Tibial nerve (tissue), 4 donors: ENCODE measurements at regions not wholly inside any gene's neighbourhood (a gene's known extent, or its start where the extent isn't known, plus 50 kb on each side); places are given as distances from the start of the nearest gene placed in this dataset.

Experiments
- DNase-seq, 2 donors: peaks; one replicate each; pipeline ENCODE4 v3.0.0-alpha.2; 2019; ENCODE audit warnings: low spot score in 2 of 2
- H3K27ac ChIP-seq, 4 donors: fragments of 200-600 bp; sonication (generic) in 3 of 4; one replicate each; pipeline ENCODE4 v1.5.1; 2017 to 2019; ENCODE audit warnings: mild to moderate bottlenecking in 1 of 4
- H3K27me3 ChIP-seq, 2 donors: fragments of 200-600 bp; sonication (generic) in 1 of 2; one replicate each; pipeline versions ENCODE4 v1.5.1 to v1.6.0; 2017 to 2019
- H3K36me3 ChIP-seq, 3 donors: fragments of 200-600 bp; sonication (generic); one replicate each; pipeline ENCODE4 v1.5.1; 2018 to 2019
- H3K4me1 ChIP-seq, 4 donors: fragments of 200-600 bp; sonication (generic) in 3 of 4; one replicate each; pipeline ENCODE4 v1.5.1; 2017 to 2019
- H3K4me3 ChIP-seq, 4 donors: fragments of 200-600 bp; sonication (generic) in 3 of 4; one replicate each; pipeline ENCODE4 v1.5.1; 2017 to 2019; ENCODE audit warnings: mild to moderate bottlenecking in 1 of 4, moderate library complexity in 1 of 4
- H3K9me3 ChIP-seq, 4 donors: fragments of 200-600 bp; sonication (generic) in 3 of 4; one replicate each; pipeline ENCODE4 v1.5.1; 2017 to 2019
- EP300 ChIP-seq, 2 donors: sonication (generic); formaldehyde crosslinking; IDR thresholded peaks; one replicate each; pipeline ENCODE4 v1.6.1; 2017; ENCODE audit warnings: antibody characterized with exemption in 2 of 2, mild to moderate bottlenecking in 1 of 2
- POLR2A ChIP-seq, 2 donors: fragments of 450-650 bp; IDR thresholded peaks; one replicate each; pipeline ENCODE4 v1.6.1; 2017; ENCODE audit warnings: antibody characterized with exemption in 2 of 2, mild to moderate bottlenecking in 2 of 2, moderate library complexity in 2 of 2
- WGBS, 2 donors: methylation state at CpG; one replicate each; pipeline ENCODE4 v1.1.5; 2018; 5-methylcytosine and 5-hydroxymethylcytosine counted together
- TF ChIP-seq, protein P1 (sequence below), 5 experiments: fragments of 200-600 bp in 3 of 5; fragments of 450-650 bp in 2 of 5; sonication (generic) in 3 of 5; IDR thresholded peaks; one replicate each; pipeline ENCODE4 v1.5.1; 2016 to 2019; ENCODE audit warnings: antibody characterized with exemption in 5 of 5, mild to moderate bottlenecking in 3 of 5, moderate library complexity in 2 of 5

DNA sequence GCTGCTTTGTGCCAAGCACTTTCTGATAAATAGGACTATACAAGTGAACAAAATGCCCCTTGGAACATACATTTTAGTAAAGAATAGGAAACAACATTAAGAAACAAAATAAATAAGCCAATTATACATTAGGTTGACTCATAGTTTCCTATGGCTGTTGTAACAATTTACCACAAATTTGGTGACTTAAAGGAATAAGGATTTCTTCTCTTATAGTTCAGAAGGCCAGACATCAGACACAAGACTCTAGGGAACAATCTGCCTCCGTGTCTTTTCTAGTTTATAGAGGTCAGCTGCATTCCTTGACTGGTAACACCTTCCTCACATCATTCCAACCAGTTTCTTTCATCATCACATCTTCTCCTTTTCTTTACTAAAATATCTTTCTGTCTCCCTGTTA is 235.9 kb upstream of the PCDH18 start:
- 46 to 51% methylated on average over 1 of the region's 1 CpG for WGBS, 2 donors

DNA sequence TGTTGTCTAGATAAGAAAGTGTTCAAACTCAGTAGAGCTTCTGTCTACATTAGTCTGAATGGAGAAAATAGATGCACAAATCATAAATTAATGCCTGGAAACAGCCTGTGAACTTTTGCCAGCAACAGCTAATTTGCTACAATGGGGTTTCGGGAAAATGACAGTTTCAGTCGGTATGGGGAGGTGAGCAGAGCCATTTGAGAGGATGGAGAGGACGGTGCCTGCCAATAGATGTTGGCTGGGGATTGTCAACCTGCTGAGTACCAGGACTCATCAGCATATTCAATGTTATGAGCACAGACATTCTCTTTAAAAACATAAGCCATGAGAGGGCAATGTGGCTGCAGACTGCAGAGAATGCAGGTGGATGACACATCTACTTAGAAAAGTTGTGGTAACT is 230.3 kb upstream of the PCDH18 start:
- H3K4me1 ChIP-seq, result no peaks in the 10 kb centered on the region
- no peak overlapping the region for H3K4me3 ChIP-seq
- TF ChIP-seq POLR2A (IDR thresholded peaks at IDR 0.05), result no peak
- TF ChIP-seq, protein P1, sequence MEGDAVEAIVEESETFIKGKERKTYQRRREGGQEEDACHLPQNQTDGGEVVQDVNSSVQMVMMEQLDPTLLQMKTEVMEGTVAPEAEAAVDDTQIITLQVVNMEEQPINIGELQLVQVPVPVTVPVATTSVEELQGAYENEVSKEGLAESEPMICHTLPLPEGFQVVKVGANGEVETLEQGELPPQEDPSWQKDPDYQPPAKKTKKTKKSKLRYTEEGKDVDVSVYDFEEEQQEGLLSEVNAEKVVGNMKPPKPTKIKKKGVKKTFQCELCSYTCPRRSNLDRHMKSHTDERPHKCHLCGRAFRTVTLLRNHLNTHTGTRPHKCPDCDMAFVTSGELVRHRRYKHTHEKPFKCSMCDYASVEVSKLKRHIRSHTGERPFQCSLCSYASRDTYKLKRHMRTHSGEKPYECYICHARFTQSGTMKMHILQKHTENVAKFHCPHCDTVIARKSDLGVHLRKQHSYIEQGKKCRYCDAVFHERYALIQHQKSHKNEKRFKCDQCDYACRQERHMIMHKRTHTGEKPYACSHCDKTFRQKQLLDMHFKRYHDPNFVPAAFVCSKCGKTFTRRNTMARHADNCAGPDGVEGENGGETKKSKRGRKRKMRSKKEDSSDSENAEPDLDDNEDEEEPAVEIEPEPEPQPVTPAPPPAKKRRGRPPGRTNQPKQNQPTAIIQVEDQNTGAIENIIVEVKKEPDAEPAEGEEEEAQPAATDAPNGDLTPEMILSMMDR (IDR thresholded peaks at IDR 0.05), result no peak
- no peak for TF ChIP-seq EP300 (IDR thresholded peaks at IDR 0.05)
- H3K27ac ChIP-seq, result no peak overlapping the region
- WGBS, 2 donors, result 83 to 92% methylated on average over 3 of the region's 3 CpGs
- H3K27me3 ChIP-seq, result no peaks in the 10 kb centered on the region
- H3K36me3 ChIP-seq, result no peaks in the 10 kb centered on the region
- no peaks in the 10 kb centered on the region for H3K9me3 ChIP-seq
- DNase-seq, result no peak

More for the DNA sequence above, 235.9 kb upstream of the PCDH18 start:
- Histone ChIP-seq H3K4me3 (no peak overlapping the region), H3K9me3 (no peaks in the 10 kb centered on the region), H3K36me3 (no peaks in the 10 kb centered on the region), H3K27me3 (no peaks in the 10 kb centered on the region), H3K27ac (no peak overlapping the region), H3K4me1 (no peaks in the 10 kb centered on the region)
- no peak for DNase-seq
- TF ChIP-seq, protein P1 (IDR thresholded peaks at IDR 0.05), result no peak
- TF ChIP-seq POLR2A (IDR thresholded peaks at IDR 0.05) (no peak), EP300 (IDR thresholded peaks at IDR 0.05) (no peak)

DNA sequence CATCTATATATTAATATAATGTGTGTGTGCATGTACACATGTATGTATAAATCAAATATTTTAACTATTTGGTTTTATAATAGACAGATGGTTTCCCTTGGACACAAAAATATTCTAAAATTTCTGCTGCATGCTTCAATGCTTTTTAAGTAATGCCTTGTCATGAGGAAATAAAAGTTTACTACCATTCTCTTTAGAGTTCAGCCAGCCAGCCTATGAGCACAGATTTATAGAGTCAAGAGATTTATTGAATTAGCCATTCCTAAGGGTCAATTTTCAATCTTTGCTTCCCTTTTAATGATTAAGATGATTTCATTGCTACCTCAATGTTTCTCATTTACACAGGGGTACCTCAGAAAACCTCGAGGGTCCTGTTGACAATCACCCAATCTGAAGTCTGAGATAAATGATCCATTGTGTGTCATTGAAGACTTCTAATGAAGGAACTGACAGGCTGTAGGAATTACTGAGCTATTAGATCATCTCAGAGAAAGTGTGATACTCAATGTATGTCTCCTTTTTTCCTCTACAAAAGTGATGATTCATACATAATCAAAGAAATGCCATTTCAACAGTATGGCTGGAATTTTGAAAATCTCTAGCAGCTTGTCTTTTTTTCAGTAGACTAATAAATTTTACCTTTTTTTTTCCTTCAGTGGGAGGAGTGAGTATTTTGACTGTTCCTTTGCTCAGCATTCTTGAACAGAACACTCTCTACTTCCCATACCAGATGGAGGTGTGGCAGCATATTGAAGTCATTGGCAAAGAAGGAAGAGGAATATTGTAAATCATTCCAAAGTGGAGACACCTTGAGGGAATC is 222.6 kb upstream of the PCDH18 start:
- TF ChIP-seq POLR2A (IDR thresholded peaks at IDR 0.05) (no peak), EP300 (IDR thresholded peaks at IDR 0.05) (peak; percentile 56 to 65)
- TF ChIP-seq, protein P1 (IDR thresholded peaks at IDR 0.05), result no peak
- H3K27me3 ChIP-seq, result no peaks in the 10 kb centered on the region
- no peaks in the 10 kb centered on the region for H3K36me3 ChIP-seq
- no peaks in the 10 kb centered on the region for H3K9me3 ChIP-seq
- no peak overlapping the region for H3K4me3 ChIP-seq
- H3K4me1 ChIP-seq, result peaks cover 0 to 7% (median 3%) of the 10 kb centered on the region in 4 donors
- 20 to 24% methylated on average over 1 of the region's 1 CpG for WGBS, 2 donors
- no peak for DNase-seq
- peak overlapping the region in 1 of 4 donors; percentile 50 for H3K27ac ChIP-seq

DNA sequence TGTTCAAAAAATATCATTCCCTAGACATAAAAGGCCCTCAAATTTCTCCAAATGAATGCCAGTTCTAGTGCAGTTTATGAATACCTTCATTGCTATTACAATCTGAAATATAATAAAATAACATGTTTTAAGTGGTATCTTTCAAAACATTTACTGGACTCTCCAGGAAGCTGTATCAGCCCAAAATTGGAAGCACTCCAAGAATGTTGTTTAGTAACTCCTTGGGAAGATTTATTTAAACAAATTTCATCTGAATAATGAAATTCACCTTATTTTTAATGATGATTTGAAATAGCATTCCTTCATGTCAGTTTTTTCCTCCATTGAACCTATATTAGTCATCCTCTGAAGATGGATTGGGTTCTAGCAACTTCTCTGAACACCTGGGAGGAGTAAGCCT is 217.2 kb upstream of the PCDH18 start:
- H3K4me1 ChIP-seq, result peaks cover 0 to 8% (median 0%) of the 10 kb centered on the region in 4 donors
- no peak overlapping the region for H3K4me3 ChIP-seq
- TF ChIP-seq EP300 (IDR thresholded peaks at IDR 0.05) (no peak), POLR2A (IDR thresholded peaks at IDR 0.05) (no peak)
- TF ChIP-seq, protein P1 (IDR thresholded peaks at IDR 0.05), result no peak
- no peaks in the 10 kb centered on the region for H3K36me3 ChIP-seq
- no peak for DNase-seq
- no peaks in the 10 kb centered on the region for H3K27me3 ChIP-seq
- H3K9me3 ChIP-seq, result no peaks in the 10 kb centered on the region
- no peak overlapping the region for H3K27ac ChIP-seq

DNA sequence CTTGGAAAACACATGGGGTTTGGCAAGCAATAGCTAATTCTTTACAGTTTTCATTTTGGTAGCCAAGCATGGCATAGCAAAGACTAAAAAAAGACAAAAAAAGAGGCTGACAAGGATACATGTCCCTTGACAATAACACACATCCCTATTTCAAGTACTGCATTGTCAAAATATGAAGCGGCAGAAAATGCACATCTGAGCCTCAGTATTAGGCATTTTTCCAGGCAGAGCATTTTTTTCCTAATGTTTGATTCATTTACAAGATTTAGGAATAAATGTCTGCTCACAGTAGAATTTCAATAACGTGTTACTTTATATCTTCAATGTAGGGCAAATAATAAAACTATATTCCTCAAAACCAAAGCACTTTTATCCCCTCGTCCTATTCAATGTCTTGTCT is 216.3 kb upstream of the PCDH18 start:
- TF ChIP-seq, protein P1 (IDR thresholded peaks at IDR 0.05), result no peak
- no peak for TF ChIP-seq POLR2A (IDR thresholded peaks at IDR 0.05)
- TF ChIP-seq EP300 (IDR thresholded peaks at IDR 0.05), result no peak
- Histone ChIP-seq H3K4me1 (peaks cover 0 to 5% (median 0%) of the 10 kb centered on the region in 4 donors), H3K4me3 (no peak overlapping the region), H3K9me3 (no peaks in the 10 kb centered on the region), H3K27me3 (no peaks in the 10 kb centered on the region), H3K27ac (no peak overlapping the region), H3K36me3 (no peaks in the 10 kb centered on the region)
- DNase-seq, result no peak
- WGBS, 2 donors, result 33 to 35% methylated on average over 3 of the region's 3 CpGs
